NCI-H1417 (cell line): ENCODE measurements at regions not wholly inside any gene's neighbourhood (a gene's known extent, or its start where the extent isn't known, plus 50 kb on each side); places are given as distances from the start of the nearest gene placed in this dataset.

Source experiments
- DNase-seq, 3 experiments: peaks; one replicate each; lab custom pipeline; 2025; lab: John Stamatoyannopoulos, UW

DNA sequence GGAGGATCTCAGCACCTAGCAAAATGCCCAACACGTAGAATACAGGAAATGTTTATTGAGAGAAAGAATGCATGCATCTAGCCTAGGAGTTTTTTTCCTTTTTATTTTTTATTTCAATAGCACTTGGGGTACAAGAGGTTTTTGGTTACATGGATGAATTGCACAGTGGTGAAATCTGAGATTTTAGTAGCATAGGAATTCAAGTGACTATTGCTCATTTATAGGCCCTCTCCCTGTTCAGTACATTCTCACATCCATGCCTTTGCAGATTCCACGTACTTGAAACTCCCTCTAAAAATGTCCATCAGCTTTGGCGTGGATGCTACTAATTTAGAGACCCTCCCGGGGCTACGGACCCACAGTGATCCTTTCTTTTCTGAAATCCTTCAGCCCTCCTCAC lies 61.7 kb upstream of the PIAS1 start:
- DNase-seq = no peak

DNA sequence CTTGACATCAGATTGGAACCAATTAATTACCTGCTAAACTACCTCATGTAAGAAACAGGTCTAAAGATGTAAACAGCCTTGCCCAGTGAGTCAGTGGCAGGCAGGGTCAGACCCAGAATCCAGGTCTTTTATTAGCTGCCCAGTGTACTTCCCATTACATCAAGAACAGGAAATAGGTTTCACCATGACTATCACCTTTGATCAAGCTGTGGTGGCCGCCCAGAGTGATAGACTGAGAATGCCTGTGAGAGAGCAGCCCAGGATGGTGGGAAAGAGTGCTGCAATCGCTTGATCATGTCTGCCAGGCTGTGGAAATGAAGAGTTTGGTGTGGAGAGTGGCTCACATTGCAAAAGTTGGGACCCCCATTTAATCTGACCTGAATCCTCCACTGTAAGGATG lies 61.3 kb upstream of the PIAS1 start:
- no peak for DNase-seq

DNA sequence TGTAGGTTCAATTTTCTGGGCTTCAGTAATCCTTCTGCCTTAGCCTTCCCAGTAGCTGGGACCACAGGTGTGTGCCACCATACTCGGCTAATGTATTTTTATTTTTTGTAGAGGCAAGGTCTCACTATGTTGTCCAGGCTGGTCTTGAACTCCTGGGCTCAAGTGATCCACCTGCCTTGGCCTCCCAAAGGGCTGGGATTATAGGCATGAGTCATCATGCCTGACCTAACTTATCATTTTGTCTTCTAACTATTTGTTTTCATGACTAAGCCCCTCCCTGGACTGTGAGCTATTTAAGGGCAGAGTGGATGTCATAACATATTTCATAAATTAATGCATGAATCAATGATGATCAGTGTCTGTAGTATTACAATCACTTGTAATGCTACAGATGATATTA lies 56.1 kb upstream of the PIAS1 start:
- DNase-seq = no peak

DNA sequence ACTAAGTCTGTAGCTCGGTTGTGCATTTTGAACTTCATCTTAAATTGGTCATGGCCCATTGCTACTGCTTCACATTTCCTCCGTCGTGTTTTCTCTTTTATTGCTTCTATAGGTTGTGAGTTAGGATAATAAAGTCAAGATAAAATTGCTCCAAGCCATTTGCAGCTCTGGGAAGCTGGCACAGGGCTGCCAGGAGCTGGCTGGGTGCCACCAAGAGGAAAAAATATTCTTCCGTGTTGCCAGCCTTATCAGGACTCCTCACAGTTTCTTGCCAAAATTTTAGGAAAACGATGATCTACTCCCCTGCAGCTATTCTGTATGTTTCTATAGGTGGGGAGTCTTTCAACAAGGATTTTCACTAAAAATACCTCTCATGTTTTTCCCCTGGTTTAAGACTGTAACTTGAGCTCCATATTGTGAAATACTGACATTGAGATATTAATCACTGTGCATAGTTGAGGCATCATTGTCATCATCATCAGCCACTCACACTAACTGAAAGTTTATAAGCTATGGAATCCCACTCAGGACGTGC lies 55.4 kb upstream of the PIAS1 start:
- DNase-seq = peak in 1 of 3 experiments; percentile 1

DNA sequence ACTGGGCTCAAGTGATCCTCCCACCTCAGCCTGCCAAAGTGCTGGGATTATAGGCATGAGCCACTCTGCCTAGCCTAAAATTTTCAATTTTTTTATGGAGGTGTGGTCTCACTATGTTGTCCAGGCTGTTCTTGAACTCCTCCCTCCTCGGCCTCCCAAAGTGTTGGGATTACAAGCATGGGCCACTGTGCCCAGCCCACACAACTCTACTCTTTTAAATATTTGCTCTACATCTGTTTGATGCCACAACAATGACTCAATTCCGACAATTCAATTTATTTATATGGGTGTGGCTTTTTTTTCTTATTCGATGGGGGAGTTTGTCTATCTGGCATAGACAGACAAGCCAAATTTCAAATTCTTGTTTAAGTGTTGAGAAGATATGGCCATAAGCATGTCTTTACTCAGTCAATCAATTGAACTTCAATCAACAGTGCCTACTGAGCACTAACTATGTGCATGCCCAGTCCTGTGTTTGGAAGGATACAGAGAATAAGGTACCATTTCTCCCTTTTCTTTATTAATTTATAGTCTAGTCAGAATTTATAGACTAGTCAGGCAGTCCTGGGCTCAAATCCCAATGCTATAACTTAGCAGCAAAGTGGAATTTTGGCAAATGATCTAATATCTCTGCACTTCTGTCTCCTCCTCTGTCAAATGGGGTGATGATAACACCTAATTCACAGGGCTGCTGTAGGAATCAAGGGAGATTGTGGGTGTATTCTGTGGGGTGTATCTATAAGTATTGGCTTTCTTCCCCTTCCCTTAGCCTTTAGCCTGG lies 54.6 kb upstream of the PIAS1 start:
- no peak for DNase-seq

DNA sequence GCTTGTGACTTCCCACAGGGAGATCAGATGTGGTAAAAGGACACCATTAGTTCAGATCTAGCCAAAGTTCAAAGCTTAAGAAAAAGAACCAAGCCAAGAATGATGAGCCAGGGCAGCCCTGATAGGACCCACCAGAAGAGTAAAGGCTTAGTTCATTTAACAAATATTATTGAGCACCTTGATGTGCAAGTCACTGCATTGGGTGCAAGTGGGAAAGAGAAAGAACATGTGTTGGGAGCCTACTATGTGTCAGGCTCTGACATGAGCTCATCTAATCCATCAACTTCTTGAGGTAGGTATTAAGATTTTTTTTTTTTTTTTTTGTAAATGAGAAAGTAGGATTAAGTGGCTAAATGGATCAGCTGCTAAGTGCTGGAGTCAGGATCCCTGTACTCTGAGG lies 53.4 kb upstream of the PIAS1 start:
- no peak for DNase-seq

DNA sequence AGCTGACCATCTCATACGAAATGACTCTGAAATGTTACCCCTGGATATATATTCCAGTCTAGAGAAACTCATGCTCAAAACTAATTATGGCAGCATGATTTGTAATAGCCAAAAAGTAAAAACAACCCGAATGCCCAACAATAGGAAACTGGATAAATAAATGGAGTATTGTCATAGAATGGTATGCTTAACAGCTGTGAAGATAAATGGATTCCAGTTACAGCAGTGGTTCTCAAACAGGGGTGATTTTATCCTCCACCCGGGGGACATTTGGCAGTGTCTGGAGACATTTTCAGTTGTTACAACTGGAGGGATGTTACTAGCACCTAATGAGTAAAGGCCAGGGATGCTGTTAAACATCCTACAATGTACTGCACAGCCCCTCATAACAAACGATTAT lies 52.3 kb upstream of the PIAS1 start:
- no peak for DNase-seq

DNA sequence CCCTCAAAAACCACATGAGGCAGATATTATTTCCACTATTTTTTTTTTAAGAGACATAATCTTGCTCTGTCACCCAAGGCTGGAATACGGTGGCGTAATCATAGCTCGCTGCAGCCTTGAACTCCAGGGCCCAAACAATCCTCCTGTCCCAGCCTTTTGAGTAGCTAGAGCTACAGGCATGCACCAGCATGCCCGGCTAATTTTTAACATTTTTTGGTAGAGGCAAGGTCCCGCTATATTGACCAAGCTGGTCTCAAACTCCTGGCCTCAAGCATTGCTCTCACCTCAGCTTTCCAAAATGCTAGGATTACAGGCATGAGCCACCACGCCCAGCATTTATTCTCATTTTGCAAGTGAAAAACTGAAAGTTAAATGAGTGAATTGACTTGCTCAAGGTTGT lies 50.8 kb upstream of the PIAS1 start:
- DNase-seq = no peak
